ENCODE measurements at regions not wholly inside any gene's neighbourhood (a gene's known extent, or its start where the extent isn't known, plus 50 kb on each side); places are given as distances from the start of the nearest gene placed in this dataset.

DNA sequence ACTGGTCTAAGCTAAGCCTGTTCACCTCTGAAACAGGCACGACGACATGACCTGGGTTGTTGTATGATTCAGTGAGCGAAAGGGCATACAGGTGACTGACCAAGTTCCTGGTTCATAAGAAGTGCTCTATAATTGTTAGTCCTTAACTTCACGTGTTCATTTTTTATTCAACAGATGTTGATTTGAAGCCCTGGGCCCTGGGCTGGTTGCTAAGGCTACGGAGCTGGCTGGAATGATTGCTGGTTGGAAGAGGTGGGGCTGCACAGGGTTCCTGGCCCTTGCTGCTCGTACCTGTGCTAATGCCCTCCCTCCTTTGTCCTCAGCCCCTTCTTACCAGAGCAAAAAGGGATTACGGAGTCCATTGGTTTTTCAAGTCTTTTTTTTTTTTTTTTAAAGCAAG lies 111.3 kb upstream of the CSF3R start:
- no peak overlapping the region for H3K4me3 Mint-ChIP-seq (ENCODE audit: unreplicated experiment)
- TF ChIP-seq, protein P1, sequence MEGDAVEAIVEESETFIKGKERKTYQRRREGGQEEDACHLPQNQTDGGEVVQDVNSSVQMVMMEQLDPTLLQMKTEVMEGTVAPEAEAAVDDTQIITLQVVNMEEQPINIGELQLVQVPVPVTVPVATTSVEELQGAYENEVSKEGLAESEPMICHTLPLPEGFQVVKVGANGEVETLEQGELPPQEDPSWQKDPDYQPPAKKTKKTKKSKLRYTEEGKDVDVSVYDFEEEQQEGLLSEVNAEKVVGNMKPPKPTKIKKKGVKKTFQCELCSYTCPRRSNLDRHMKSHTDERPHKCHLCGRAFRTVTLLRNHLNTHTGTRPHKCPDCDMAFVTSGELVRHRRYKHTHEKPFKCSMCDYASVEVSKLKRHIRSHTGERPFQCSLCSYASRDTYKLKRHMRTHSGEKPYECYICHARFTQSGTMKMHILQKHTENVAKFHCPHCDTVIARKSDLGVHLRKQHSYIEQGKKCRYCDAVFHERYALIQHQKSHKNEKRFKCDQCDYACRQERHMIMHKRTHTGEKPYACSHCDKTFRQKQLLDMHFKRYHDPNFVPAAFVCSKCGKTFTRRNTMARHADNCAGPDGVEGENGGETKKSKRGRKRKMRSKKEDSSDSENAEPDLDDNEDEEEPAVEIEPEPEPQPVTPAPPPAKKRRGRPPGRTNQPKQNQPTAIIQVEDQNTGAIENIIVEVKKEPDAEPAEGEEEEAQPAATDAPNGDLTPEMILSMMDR (IDR thresholded peaks at IDR 0.05) = no peak
- H3K36me3 Mint-ChIP-seq (ENCODE audit: low read depth) = no peaks in the 10 kb centered on the region
- DNase-seq (ENCODE audit: low spot score) = no peak
- peaks cover 50% of the 10 kb centered on the region for H3K27me3 Mint-ChIP-seq (ENCODE audit: low read depth)
- H3K27ac Mint-ChIP-seq (ENCODE audit: unreplicated experiment) = no peak overlapping the region
- no peaks in the 10 kb centered on the region for H3K9me3 Mint-ChIP-seq (ENCODE audit: low read depth)
- H3K4me1 Mint-ChIP-seq (ENCODE audit: low read depth) = no peaks in the 10 kb centered on the region

DNA sequence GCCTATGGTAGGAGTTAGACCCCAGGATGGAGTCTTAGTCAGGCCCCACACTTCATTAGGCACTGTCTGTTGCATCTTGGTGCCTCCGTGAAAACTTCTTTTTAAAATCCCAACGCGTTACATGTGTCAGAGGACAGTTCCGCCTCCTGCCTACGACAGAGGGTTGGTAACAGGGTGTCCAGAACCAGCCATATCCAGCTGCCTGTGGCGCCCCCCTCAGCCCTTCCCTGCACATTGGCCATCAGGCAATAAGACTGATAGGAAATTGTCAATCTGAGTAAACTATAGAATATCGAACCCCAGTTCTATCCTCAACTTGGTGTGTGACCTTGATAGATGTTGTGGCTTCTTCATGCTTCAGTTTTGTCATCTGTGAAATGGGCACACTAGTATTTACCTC lies 108.6 kb upstream of the CSF3R start:
- TF ChIP-seq, protein P1 (IDR thresholded peaks at IDR 0.05) = no peak
- Mint-ChIP-seq H3K4me1 (ENCODE audit: low read depth) (no peaks in the 10 kb centered on the region), H3K27ac (ENCODE audit: unreplicated experiment) (no peak overlapping the region), H3K4me3 (ENCODE audit: unreplicated experiment) (no peak overlapping the region), H3K9me3 (ENCODE audit: low read depth) (no peaks in the 10 kb centered on the region), H3K27me3 (ENCODE audit: low read depth) (peaks cover 53% of the 10 kb centered on the region), H3K36me3 (ENCODE audit: low read depth) (no peaks in the 10 kb centered on the region)
- peak; percentile 34 for DNase-seq (ENCODE audit: low spot score)

DNA sequence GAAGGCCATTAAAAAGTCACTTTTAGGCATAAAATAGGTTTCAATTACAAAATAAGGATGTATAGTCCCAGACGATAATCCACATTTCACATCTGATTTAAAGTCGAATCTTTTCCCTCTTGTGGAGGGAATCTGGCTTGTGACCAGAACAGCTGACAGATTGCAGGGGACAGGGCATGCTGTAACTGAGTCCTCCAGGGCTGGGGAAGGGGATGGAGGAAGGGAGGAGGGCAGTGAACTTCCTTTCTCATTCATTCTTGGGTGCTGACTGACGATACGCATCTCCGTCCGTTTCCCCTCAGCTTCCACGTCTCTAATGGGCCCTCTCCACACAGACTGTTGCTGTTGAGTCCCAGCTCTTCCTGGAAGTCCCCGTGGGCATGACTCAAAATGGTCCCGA lies 108.1 kb upstream of the CSF3R start:
- H3K4me1 Mint-ChIP-seq (ENCODE audit: low read depth) = no peaks in the 10 kb centered on the region
- no peak overlapping the region for H3K27ac Mint-ChIP-seq (ENCODE audit: unreplicated experiment)
- TF ChIP-seq, protein P1 (IDR thresholded peaks at IDR 0.05) = no peak
- H3K27me3 Mint-ChIP-seq (ENCODE audit: low read depth) = peaks cover 58% of the 10 kb centered on the region
- no peak for DNase-seq (ENCODE audit: low spot score)
- no peak overlapping the region for H3K4me3 Mint-ChIP-seq (ENCODE audit: unreplicated experiment)
- H3K36me3 Mint-ChIP-seq (ENCODE audit: low read depth) = no peaks in the 10 kb centered on the region
- no peaks in the 10 kb centered on the region for H3K9me3 Mint-ChIP-seq (ENCODE audit: low read depth)

DNA sequence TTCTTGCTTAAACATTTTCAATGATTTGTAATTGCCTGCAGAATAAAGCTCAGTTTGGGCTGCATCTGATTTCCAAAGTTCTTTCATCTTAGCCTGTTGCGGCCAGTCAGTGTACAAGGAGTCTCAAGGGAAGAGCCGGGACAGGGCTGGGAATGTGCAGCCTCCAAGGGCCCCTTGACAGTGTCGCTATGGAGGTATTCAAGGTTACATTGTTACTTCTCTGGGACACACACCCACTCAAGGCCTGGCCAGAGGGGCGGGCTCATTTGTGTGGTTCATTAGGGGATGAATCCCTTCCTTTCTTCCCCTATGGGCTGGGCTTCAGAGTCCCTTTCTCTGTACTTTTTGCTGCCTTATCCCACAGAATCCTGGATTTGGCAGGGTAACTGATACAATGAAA lies 107.6 kb upstream of the CSF3R start:
- TF ChIP-seq, protein P1 (IDR thresholded peaks at IDR 0.05) = no peak
- H3K4me3 Mint-ChIP-seq (ENCODE audit: unreplicated experiment) = no peak overlapping the region
- no peaks in the 10 kb centered on the region for H3K9me3 Mint-ChIP-seq (ENCODE audit: low read depth)
- no peaks in the 10 kb centered on the region for H3K4me1 Mint-ChIP-seq (ENCODE audit: low read depth)
- DNase-seq (ENCODE audit: low spot score) = no peak
- H3K27ac Mint-ChIP-seq (ENCODE audit: unreplicated experiment) = no peak overlapping the region
- peaks cover 60% of the 10 kb centered on the region for H3K27me3 Mint-ChIP-seq (ENCODE audit: low read depth)
- H3K36me3 Mint-ChIP-seq (ENCODE audit: low read depth) = no peaks in the 10 kb centered on the region

DNA sequence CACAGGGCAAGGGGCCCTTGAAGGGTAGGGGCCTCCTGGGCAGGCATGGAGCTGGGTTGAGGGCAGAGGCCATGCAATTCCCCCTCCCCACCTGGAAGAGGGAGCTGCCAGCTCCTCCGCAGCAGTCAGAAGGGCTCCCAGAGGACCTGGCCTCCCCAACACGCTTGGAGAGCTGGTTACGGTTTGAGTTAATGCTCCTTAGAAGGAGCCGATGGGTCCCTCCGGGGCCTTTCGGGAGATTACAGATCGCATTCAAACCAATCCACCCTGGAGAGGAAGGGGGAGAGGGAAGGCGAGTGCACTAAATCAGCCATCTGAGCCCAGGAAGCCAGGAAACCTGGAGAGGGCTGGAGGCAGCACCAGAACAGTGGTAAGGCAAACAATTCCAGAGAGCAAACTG lies 106.3 kb upstream of the CSF3R start:
- TF ChIP-seq, protein P1 (IDR thresholded peaks at IDR 0.05) = no peak
- Mint-ChIP-seq H3K9me3 (ENCODE audit: low read depth) (no peaks in the 10 kb centered on the region), H3K4me3 (ENCODE audit: unreplicated experiment) (no peak overlapping the region), H3K36me3 (ENCODE audit: low read depth) (no peaks in the 10 kb centered on the region), H3K27me3 (ENCODE audit: low read depth) (peaks cover 62% of the 10 kb centered on the region), H3K4me1 (ENCODE audit: low read depth) (no peaks in the 10 kb centered on the region), H3K27ac (ENCODE audit: unreplicated experiment) (no peak overlapping the region)
- no peak for DNase-seq (ENCODE audit: low spot score)

Data from chondrocyte (in vitro differentiated cells).